IPS-18a (cell line): ENCODE measurements at regions not wholly inside any gene's neighbourhood (a gene's known extent, or its start where the extent isn't known, plus 50 kb on each side); places are given as distances from the start of the nearest gene placed in this dataset.
"Not testable (repeated sequence)": the region's sequence is repeated elsewhere in the genome, so short reads cannot be mapped to it uniquely, and the experiment has no call there.

Source experiments
- H3K27ac ChIP-seq: one replicate; pipeline ENCODE4 v1.5.1; 2013; ENCODE audit warnings: low read length
- H3K27me3 ChIP-seq: one replicate; pipeline ENCODE4 v1.6.1; 2013; ENCODE audit warnings: mild to moderate bottlenecking, low read length; ENCODE audit not compliant: control insufficient read depth, insufficient read depth
- H3K36me3 ChIP-seq: one replicate; pipeline ENCODE4 v1.6.1; 2013; ENCODE audit warnings: low read depth, low read length; ENCODE audit not compliant: control insufficient read depth
- H3K4me1 ChIP-seq: one replicate; pipeline ENCODE4 v1.6.1; 2013; ENCODE audit warnings: low read depth, low read length; ENCODE audit not compliant: control insufficient read depth
- H3K4me3 ChIP-seq: one replicate; pipeline ENCODE4 v1.5.1; 2013; ENCODE audit warnings: low read length
- H3K9ac ChIP-seq: one replicate; pipeline ENCODE4 v1.6.1; 2013; ENCODE audit warnings: mild to moderate bottlenecking, low read length, moderate library complexity
- H3K9me3 ChIP-seq: one replicate; pipeline ENCODE4 v1.6.1; 2013; ENCODE audit warnings: low read depth, low read length; ENCODE audit not compliant: control insufficient read depth

DNA sequence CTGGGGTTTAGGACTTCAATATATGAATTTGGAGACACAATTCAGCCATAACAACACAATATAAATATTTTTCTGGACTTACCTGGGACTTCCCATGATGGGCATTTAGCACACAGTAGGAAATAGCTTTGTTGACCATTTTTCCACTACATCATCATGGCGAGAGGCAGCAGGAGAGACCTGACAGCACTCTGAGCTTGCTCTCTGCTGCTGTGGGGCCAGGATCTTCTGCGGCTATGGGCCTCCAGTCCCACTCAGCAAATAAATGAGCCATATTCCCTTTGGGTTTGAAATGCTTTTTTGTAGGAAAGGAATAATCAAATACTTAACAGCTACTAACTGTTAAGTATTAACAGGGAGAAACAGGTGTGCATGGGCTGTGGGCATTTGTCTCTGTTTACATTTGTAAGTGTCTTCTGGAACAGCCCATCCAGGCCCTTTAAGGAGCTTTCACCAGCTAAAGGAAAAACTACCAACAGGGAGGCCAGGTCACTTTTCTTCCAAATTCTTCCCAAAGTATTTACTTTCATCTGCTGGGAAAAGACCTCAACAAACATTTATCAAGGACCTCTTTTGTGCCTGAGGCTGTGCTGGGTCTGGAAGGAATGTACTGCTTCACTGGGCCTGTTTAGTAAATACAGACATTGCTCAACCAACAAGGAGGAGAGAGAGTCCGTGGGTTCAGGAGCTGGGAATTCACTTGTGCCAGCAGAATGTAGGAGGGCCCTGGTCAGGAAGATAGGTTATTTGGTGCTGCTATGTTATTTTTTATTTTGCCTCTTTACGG lies 133.2 kb downstream of the LRIG2 start:
- Histone ChIP-seq H3K4me3 (no peak overlapping the region), H3K9ac (no peak overlapping the region), H3K9me3 (no peaks in the 10 kb centered on the region), H3K4me1 (peaks cover 3% of the 10 kb centered on the region), H3K36me3 (no peaks in the 10 kb centered on the region), H3K27ac (no peak overlapping the region), H3K27me3 (no peaks in the 10 kb centered on the region)

DNA sequence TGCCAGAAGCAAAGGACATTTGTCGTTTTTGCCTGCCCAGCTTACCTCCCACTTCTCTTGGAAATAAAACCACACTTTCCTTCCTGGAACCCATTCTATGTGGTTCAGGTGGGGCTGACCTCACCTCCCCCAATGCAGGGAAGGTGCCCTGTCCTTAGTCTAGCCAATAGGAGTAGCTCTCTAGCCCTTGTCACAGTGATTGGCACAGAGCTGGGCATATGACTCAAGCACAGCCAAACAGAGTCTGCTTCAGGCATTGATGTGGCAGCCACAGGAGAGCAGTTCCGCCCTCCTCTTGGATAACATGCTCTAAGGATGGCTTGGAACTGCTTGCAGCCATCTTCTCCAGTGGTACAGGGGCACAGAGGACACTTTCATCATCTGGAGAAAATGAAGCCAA lies 134.0 kb downstream of the LRIG2 start:
- H3K27me3 ChIP-seq, result no peaks in the 10 kb centered on the region
- no peak overlapping the region for H3K4me3 ChIP-seq
- H3K36me3 ChIP-seq, result no peaks in the 10 kb centered on the region
- H3K27ac ChIP-seq, result no peak overlapping the region
- H3K4me1 ChIP-seq, result peaks cover 3% of the 10 kb centered on the region
- H3K9me3 ChIP-seq, result no peaks in the 10 kb centered on the region
- no peak overlapping the region for H3K9ac ChIP-seq

DNA sequence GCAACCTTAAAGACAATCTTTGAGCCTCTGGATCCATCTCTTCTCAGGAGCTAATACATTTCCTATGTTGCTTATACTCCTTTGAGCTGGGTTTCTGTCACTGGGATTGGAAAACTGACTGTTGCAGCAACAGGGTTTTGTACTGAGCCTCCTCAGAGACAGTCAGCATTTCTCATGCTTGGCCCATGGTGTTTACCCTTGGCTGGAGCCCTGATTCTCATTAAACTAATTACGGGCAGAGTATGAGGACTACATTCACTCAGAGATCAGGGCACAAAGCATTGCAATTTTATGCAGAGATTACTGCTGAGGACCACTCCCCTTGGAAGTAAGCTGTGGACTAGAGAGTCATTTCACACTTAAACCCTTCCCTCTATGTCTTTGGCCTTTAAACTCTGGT lies 134.5 kb downstream of the LRIG2 start:
- no peaks in the 10 kb centered on the region for H3K9me3 ChIP-seq
- H3K4me1 ChIP-seq, result no peaks in the 10 kb centered on the region
- no peak overlapping the region for H3K9ac ChIP-seq
- H3K36me3 ChIP-seq, result no peaks in the 10 kb centered on the region
- no peak overlapping the region for H3K4me3 ChIP-seq
- H3K27me3 ChIP-seq, result no peaks in the 10 kb centered on the region
- H3K27ac ChIP-seq, result no peak overlapping the region

DNA sequence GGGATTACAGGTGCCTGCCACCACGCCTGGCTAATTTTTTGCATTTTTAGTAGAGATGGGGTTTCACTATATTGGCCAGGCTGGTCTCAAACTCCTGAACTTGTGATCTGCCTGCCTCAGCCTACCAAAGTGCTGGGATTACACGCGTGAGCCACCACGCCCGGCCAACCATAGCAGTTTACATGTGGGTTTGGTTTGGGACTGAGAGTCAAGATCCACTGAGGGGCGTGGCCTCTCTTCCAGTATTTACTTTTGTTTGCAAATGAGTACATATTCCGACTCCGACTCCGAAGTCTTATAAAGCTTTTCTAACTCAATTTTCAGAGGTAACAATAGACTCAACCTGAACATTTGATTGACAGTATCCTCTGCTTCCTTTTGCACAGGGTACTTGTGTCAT lies 135.4 kb downstream of the LRIG2 start:
- not testable (repeated sequence) for H3K27me3 ChIP-seq, H3K27ac ChIP-seq, H3K4me3 ChIP-seq, H3K4me1 ChIP-seq, H3K9ac ChIP-seq, H3K9me3 ChIP-seq, H3K36me3 ChIP-seq

DNA sequence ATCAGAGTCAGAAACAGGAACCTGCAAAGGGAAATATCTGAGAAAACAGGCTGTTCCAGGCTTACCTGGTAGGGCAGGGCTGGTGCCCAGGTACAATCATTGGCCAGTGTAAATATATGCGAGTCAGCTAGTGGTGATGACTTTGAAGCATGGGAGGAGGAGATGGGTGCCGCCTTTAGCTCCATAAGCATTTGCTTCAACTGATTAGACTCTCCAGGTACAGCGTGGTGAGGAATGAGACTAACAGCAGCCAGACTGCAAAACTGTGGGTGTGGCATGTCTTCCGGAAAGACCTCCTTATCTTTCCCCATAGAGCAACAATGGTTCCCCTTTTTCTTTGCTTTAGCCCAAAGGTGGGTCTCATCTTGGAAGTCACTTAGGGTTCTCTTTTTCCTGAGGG lies 137.2 kb downstream of the LRIG2 start:
- Histone ChIP-seq H3K9me3 (peaks cover 4% of the 10 kb centered on the region), H3K9ac (no peak overlapping the region), H3K4me1 (no peaks in the 10 kb centered on the region), H3K36me3 (no peaks in the 10 kb centered on the region), H3K4me3 (no peak overlapping the region), H3K27ac (no peak overlapping the region), H3K27me3 (no peaks in the 10 kb centered on the region)

GRCh38 chr1:113211467-113211866 lies 138.5 kb downstream of the LRIG2 start:
- Histone ChIP-seq H3K4me3 (no peak overlapping the region), H3K27me3 (no peaks in the 10 kb centered on the region), H3K36me3 (no peaks in the 10 kb centered on the region), H3K4me1 (no peaks in the 10 kb centered on the region), H3K9me3 (peaks cover 4% of the 10 kb centered on the region), H3K9ac (no peak overlapping the region), H3K27ac (no peak overlapping the region)

- no peak overlapping the region for H3K27ac ChIP-seq
- H3K36me3 ChIP-seq, result no peaks in the 10 kb centered on the region
- H3K4me1 ChIP-seq, result no peaks in the 10 kb centered on the region
- no peaks in the 10 kb centered on the region for H3K27me3 ChIP-seq
- no peak overlapping the region for H3K4me3 ChIP-seq
- H3K9me3 ChIP-seq, result peaks cover 4% of the 10 kb centered on the region
- no peak overlapping the region for H3K9ac ChIP-seq
These were observed 142.0 kb downstream of the LRIG2 start for GRCh38 chr1:113215015-113215414.

GRCh38 chr1:113216664-113217063 lies 143.7 kb downstream of the LRIG2 start:
- Histone ChIP-seq H3K27me3 (no peaks in the 10 kb centered on the region), H3K9ac (no peak overlapping the region), H3K36me3 (no peaks in the 10 kb centered on the region), H3K4me3 (no peak overlapping the region), H3K27ac (no peak overlapping the region), H3K9me3 (peaks cover 4% of the 10 kb centered on the region), H3K4me1 (no peaks in the 10 kb centered on the region)

DNA sequence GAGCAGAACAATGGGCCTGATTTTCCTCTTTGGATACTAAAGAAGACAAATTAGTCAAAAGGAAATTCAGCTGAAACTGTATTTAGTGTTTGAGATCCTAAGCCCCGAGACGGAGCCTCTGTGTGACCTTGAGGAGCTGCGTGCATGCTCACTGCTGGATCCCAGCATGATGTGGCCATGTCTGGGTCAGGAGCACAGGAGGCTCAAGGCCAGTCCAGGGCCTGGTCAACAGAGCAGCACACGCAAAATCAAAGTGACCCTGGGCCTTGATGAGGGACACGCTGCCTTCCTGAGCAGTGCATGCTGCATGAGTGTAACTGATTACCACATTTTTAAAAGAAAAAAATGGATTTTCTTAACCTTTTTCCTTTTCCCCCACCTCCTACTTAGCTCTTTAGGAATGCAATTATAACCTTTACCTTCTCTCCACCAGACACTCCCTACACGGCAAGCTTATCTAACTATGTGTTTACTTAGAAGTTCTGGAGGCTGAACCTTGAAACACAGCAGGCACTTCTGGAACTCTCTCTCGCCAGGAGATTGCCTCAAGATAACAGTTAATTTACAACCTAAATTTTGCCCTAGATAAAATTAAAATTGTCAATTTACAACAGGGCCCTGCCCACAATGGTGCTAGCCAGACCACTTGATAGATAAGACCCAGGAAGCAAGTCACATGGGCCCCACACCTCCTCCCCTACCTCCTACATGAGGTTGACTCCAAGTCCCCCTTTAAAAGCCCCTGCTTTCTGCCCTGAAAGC lies 144.6 kb downstream of the LRIG2 start:
- no peaks in the 10 kb centered on the region for H3K27me3 ChIP-seq
- H3K9me3 ChIP-seq, result peaks cover 4% of the 10 kb centered on the region
- no peaks in the 10 kb centered on the region for H3K36me3 ChIP-seq
- H3K4me3 ChIP-seq, result no peak overlapping the region
- no peaks in the 10 kb centered on the region for H3K4me1 ChIP-seq
- H3K9ac ChIP-seq, result no peak overlapping the region
- no peak overlapping the region for H3K27ac ChIP-seq

DNA sequence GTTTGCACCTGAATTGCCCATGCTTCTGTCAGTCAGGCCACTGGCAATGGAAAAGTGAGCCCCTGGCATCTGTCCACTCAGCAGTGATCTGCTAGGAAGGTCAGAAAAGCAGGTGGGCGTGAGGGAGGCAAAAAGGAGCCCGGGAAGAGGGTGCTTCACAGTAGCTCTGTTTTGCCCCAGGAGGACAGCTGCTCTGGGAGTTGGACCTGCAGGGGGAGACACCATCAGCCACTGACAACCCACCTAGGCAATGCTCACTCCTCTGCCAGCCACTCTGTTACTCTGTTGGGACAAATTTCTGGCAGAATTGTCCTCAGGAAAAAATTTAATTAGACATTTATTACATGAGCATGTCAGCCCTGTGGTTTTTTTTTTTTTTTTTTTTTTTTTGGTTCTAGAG lies 146.4 kb downstream of the LRIG2 start:
- Histone ChIP-seq H3K36me3 (no peaks in the 10 kb centered on the region), H3K27me3 (no peaks in the 10 kb centered on the region), H3K4me3 (no peak overlapping the region)

DNA sequence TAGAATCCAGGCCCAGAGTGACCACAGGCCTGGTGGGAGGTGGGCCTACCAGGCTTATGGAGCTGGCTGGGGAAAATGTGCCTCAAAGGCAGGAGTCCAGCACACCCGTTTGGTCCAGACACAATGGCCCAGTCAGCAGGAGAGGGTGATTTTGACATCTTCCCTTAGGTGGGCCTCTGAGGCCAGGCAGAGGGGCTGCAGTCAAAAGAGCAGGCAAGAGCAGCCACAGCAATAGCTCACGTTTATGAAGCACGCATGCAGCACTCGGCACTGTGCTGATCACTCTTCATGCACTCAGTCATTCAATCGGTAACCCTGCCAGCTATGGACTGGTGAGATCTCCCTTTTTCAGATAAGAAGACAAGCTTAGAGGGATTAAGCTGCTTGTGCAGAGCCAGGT lies 146.8 kb downstream of the LRIG2 start:
- H3K4me3 ChIP-seq, result no peak overlapping the region
- H3K9ac ChIP-seq, result no peak overlapping the region
- H3K36me3 ChIP-seq, result no peaks in the 10 kb centered on the region
- no peaks in the 10 kb centered on the region for H3K4me1 ChIP-seq
- no peaks in the 10 kb centered on the region for H3K27me3 ChIP-seq
- no peak overlapping the region for H3K27ac ChIP-seq
- H3K9me3 ChIP-seq, result no peaks in the 10 kb centered on the region

More for the DNA sequence above, 146.4 kb downstream of the LRIG2 start:
- no peak overlapping the region for H3K9ac ChIP-seq
- H3K9me3 ChIP-seq, result no peaks in the 10 kb centered on the region
- H3K4me1 ChIP-seq, result no peaks in the 10 kb centered on the region
- H3K27ac ChIP-seq, result no peak overlapping the region

- Histone ChIP-seq H3K4me3 (no peak overlapping the region), H3K9me3 (no peaks in the 10 kb centered on the region), H3K27me3 (no peaks in the 10 kb centered on the region), H3K27ac (no peak overlapping the region), H3K9ac (no peak overlapping the region), H3K36me3 (no peaks in the 10 kb centered on the region), H3K4me1 (no peaks in the 10 kb centered on the region)
These were observed 150.0 kb downstream of the LRIG2 start for GRCh38 chr1:113223040-113223439.
